OCI-M2 (cell line): ENCODE measurements at regions not wholly inside any gene's neighbourhood (a gene's known extent, or its start where the extent isn't known, plus 50 kb on each side); places are given as distances from the start of the nearest gene placed in this dataset.

ENCODE experiments used
- DNase-seq: peaks from one replicate; lab custom pipeline; 2025; ENCODE audit not compliant: unreplicated experiment; lab: John Stamatoyannopoulos, UW

GRCh38 chr6:56407883-56408410, 160.6 kb upstream of the COL21A1 start:
- no peak for DNase-seq

GRCh38 chr6:56406276-56407269, 159.2 kb upstream of the COL21A1 start:
- DNase-seq, result no peak

GRCh38 chr6:56404599-56404998, 157.2 kb upstream of the COL21A1 start:
- DNase-seq, result no peak

- no peak for DNase-seq
Measured at GRCh38 chr6:56403745-56404144, 156.4 kb upstream of the COL21A1 start.

- no peak for DNase-seq
Measured at GRCh38 chr6:56401477-56402070, 154.2 kb upstream of the COL21A1 start.

GRCh38 chr6:56400273-56400672, 152.9 kb upstream of the COL21A1 start:
- no peak for DNase-seq

GRCh38 chr6:56399672-56400263, 152.4 kb upstream of the COL21A1 start:
- DNase-seq, result no peak

- DNase-seq, result no peak
Measured at GRCh38 chr6:56399250-56399671, 151.9 kb upstream of the COL21A1 start.

- DNase-seq, result no peak
Measured at GRCh38 chr6:56396435-56396834, 149.1 kb upstream of the COL21A1 start.

- no peak for DNase-seq
Measured at GRCh38 chr6:56393615-56394612, 146.5 kb upstream of the COL21A1 start.

- DNase-seq, result no peak
Measured at GRCh38 chr6:56388415-56388755, 141.0 kb upstream of the COL21A1 start.

- no peak for DNase-seq
Measured at GRCh38 chr6:56387621-56388414, 140.4 kb upstream of the COL21A1 start.

GRCh38 chr6:56386717-56387116, 139.3 kb upstream of the COL21A1 start:
- no peak for DNase-seq

- no peak for DNase-seq
Measured at GRCh38 chr6:56385981-56386593, 138.7 kb upstream of the COL21A1 start.

GRCh38 chr6:56383160-56383559, 135.8 kb upstream of the COL21A1 start:
- no peak for DNase-seq

- DNase-seq, result no peak
Measured at GRCh38 chr6:56382416-56382940, 135.1 kb upstream of the COL21A1 start.

GRCh38 chr6:56381801-56382251, 134.4 kb upstream of the COL21A1 start:
- DNase-seq, result no peak

GRCh38 chr6:56380476-56380875, 133.1 kb upstream of the COL21A1 start:
- no peak for DNase-seq
